ENCODE measurements at regions not wholly inside any gene's neighbourhood (a gene's known extent, or its start where the extent isn't known, plus 50 kb on each side); places are given as distances from the start of the nearest gene placed in this dataset.

DNA sequence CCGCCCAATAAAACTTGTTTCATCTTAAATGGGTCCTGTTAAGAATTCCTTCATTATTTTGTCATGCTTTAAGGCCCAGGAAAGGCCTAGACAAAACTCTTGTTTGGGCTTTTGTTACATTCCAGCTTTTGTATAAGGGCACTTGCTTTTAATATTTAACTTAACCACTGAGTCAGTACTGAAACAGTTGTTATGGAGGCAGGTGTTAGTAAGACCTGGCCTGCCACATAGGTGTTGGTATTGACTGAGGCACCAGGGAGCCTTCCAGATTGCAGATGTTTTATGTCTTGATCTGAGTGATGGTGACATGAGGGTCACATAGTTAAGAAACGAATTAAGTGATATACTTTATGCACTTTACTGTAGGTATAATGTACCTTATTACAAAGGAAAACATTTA, 274.9 kb upstream of the TGFBR2 start:
- no peak for DNase-seq (ENCODE audit: low read depth)

DNA sequence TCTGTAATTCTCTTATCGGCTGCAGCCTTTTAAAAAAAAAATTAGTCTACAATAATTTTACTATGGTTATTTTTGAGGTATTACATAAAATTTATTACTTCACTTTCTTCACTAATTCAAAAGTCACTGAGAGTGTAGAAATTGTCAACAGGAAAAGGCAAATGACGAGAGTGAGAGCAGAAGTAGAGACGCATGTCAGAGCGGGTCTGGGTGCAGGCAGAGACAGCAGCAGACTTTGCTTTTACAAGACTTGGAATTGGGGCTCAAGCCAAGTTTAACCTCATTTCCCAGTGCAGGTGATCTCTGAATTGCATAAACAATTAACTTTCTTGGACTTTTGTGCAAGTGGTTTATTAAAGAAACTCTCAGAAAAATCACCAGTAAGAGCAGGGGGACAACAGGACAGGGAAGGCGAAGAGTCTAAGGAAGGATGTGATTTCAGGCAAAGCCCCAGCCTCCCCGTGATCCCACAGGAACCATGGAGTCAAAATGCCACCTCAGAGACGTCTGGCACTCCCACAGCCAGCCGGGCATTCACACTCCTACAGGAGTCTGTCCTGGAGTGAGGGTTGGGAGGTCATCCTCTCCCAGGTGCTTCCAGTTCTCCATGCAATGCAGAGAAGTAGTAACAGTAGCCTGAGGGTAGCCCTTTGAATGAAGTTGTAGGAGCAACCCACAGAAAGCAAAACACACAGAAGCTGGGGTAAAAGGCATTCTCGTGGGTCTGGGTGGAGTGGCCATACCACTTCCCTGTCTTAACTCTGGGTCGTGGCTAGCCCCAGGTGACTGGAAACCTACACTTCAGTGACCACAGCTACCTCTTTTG, 274.0 kb upstream of the TGFBR2 start:
- DNase-seq (ENCODE audit: low read depth), result no peak

DNA sequence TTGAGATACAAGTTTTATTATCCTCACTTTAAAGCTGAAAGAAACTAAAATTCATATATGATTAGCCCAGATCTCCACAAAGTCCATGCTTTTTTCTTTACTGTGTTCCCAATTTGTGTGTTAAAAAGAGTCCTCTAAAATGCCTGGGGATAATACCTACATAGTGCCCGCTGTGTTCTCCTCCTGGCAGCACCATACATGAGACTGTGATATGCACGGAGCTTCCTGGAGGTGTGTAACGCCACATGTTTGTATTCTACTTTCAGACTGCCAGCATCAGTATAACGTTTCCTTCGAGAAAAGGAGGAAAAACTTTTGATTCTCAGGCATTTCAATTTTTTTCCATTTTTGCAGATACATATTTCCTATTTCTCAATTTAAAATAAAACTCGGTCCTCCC, 273.3 kb upstream of the TGFBR2 start:
- no peak for DNase-seq (ENCODE audit: low read depth)

DNA sequence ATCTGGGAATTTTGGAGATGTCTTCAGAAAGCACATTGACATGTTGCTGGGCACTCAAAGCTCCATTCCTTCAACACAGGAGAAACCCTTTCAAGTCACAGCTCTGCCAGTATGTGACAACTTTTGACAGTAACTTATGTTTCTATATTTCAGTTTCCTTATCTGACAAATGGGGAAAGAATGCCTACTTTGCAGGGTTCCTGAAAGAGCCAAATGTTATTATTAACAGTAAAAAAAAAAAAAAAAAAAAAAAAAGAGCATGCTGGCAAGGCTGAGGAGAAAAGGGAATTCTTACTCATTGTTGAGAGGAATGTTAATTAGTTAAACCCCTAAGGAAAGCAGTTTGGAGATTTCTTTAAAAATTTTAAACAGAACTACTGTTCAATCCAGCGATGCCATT, 272.5 kb upstream of the TGFBR2 start:
- DNase-seq (ENCODE audit: low read depth), result peak; percentile 75

DNA sequence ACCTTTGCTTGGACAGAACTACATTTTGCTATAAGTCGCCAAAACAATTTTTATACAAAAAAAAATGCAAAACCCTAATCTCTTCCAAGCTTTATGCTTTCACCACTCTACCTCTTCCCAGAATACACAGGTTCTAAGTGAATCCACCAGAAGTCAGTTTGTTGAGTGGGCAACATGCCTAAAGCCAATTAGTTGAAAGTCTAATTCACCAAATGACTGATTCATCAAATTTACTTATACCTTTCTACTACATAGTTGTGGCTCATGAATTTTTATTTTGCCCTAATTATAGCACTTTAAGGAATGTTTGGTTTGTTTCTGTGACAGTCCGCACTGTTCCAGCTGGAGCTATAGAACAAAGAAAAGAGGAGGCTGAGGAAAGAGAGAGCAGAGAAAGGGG, 265.9 kb upstream of the TGFBR2 start:
- DNase-seq (ENCODE audit: low read depth), result no peak

DNA sequence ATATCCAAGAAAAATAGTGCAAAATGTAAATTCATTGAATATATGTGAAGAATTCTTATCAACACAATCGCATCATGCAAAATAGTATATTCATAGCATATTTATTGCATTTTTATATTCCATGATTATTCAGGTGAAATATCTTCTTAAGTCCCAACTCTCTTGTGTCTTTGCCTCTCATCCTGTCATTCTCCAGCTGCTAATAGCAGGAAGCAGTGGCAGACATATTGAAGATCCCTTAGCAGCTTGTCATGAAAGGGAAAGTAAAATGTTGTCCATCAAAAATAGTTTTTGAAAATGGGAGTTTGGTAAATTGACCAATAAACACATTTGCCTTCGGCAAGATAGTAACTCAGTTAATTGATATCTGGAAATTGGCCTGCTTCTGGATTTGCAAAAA, 265.3 kb upstream of the TGFBR2 start:
- DNase-seq (ENCODE audit: low read depth), result no peak

DNA sequence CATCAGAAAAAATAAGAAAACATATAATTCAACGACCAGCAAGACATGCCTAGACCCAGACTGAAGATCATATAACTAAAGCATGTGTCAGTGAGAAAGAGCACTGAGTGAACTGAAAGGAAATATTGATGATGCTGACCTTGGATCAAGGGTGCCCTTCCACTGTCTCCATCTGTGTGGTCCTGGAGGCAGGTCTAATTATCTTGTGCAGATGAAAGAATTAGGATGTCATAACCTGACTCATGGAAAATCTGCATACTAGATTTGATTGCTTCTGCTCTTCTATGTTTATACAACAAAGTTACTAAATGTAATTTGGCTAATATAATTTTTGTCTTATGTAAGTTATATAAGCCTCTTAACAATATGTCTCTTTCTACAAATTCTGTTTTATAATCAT, 264.6 kb upstream of the TGFBR2 start:
- DNase-seq (ENCODE audit: low read depth), result peak; percentile 11

DNA sequence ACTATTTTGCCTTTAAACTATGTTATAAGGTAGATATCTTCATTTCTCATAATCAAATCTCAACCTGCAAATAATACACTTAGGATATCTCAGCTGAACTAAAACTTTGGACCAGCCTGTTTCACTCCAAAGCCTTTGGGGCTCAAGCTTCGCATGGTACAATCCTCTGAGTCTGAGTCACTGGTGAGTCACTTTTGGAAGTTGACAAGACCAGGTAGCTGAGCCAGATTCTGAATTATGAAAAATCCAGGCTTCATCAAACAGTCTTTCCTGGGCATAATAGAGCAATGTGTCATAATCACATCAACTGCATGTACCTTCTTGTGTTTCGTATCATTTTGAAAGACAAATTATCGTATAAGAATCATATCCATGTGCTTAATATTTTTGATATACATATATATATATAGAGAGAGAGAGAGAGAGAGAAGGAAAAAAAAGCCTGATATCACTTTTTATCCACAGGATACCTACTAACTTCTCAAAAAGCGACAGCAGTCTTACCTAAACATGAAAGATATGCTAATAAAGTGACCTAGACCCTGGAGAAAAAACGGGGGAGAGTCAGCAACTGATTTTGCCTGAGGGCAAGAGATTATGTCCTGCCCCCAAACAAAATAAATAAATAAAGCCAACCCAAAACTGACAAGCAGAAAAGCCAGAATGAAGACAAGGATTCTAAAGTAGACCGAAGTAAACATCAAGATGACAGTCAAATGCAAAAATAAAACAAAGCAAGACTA, 263.9 kb upstream of the TGFBR2 start:
- DNase-seq (ENCODE audit: low read depth), result peak; percentile 90

DNA sequence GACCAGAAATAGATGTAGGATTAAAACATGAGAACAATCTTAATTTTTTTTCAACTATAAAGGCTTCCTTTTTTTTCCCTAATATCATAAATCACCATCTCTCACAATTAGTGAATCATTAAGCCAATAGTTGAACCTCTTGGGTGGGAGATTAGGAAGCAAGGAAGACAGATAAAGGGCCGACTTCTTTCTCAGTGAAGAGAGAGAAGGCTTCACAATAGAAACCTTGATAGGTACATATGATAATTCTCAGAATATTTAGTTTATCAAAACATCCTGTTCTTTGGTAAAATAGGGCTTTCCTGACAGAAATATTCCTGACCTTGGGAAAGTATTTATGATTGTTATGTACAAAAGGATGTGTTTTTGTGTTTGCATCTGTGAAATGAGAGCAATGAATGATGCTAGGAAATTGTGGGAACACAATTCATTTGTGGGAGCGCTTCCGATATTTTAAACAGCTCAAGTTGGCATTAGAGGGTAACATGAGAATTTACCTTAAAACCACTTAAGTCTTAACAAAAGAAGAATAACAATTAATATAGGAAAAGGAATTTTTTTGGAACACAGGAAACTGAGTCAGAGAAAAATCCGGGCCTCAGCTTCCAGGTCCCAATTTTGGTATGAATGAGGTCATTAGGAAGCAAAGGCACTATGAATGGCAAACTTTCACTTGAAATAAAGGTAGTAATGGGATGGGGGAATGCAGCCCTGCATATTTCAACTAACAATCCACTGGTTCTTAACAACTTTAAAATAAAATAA, 263.2 kb upstream of the TGFBR2 start:
- DNase-seq (ENCODE audit: low read depth), result no peak

DNA sequence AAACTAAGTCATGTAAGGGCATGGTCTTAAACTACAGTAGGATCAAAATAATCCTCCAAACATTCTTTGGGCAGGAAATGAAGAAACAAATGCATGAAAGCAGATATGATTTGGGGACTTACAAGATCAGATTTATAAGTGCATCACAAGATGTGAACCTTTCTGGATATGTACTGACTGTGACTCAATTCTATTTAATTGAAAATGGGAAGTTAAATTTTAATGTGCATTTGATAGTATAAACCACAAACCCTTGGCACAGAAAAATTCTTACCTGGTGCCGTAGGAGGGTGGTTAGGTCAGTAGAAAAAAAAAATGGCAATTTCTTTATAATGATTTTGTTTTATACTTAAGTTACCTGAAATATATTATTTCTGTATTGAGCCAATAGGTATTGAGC, 262.5 kb upstream of the TGFBR2 start:
- no peak for DNase-seq (ENCODE audit: low read depth)

DNA sequence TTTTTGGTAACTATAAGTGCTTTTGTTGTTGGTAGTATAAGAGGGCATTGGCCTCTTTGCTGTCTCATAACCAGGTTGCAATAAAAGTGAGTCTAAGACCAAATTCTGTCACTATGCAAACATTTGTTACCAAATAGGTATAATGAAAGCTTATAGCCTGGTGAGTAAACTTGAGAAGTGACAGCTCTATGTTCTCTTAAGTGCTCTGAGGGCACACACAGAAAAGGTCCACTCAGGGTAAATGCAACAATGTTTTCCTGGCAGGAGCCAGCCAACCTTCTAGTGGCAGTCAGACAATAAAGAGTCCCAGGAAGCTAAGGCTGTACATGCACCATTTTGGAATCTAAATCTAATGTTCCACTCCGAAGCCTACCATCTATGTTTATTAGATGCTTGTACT, 262.1 kb upstream of the TGFBR2 start:
- DNase-seq (ENCODE audit: low read depth), result no peak

DNA sequence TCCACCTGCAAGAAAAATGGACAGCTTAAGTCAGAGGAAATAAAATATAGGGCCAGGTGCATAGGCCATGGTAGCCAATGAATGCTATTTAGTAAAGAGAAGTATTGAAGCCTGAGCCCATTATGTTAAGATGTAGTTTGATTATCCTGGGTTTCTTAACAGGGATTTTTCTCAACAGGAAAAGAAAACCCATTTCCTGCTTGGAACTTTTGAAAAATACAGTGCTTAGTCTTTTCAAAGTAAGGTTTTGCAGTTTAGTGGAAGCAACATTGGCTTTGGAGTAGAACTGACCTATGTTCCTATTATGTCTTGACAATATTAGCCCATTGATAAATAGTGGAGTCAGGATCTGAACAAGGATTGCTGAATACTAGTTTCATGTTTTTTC, 259.5 kb upstream of the TGFBR2 start:
- DNase-seq (ENCODE audit: low read depth), result no peak

DNA sequence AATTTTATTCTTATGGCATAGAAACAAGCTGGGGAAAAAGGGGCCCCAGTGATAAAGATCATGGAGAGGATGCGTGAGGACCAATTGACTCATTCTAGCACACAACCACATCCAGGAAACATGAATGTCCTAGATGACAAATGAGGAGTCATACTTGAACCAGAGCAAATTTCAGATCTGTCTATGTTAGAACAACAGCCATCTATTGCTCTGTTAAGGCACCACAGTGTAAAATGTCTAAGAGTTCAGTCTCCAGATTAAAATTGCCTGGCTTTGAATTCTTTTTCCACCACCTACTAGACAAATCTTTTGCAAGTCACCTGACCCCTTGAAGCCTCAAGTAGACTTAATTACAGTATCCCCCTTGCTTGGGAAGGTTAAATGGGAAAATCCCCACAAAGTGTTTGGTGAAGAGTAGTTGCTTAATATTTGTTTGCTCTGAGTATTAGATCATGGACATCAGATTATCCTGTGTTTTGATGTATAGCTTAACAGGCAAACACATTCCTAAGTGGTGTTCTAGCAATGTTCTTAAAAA, 258.7 kb upstream of the TGFBR2 start:
- DNase-seq (ENCODE audit: low read depth), result peak; percentile 93

DNA sequence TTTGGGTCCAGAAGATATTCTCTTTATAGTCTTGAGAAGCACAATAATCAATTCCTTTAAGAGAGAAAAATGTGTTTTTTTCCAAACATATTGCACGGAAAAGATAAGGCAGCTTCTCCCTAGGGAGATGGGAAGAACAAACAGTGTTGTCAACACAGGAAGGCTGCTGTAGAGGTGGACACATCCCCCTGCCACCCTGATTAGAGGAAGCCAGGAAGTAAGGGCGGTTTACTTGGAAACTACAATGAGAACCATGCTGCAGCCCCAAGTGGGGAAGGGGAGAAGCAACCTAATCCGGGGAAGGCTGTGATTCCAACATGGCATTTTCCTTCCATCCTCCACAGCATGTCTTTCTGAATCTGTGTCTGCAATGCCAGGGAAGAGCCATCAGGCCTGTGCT, 256.9 kb upstream of the TGFBR2 start:
- DNase-seq (ENCODE audit: low read depth), result no peak

DNA sequence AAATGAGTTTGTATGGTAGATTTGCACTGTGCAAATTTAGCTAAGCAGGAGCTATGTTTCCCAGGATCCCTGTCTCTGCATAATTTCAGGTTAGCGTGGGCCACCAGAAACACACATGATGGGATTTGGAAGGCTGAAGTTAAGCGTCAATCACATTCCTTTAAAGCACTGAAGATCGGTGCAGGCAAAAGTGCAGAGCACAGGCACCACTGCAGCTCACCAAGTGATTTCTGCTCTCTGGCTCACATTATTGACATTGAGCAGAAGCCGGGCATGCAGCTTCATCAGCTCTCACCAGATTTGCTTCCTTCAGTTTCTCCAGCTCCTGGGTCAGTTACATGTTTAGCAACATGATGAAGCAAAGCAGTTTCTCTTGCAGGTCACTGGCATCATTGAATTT, 256.4 kb upstream of the TGFBR2 start:
- DNase-seq (ENCODE audit: low read depth), result no peak

DNA sequence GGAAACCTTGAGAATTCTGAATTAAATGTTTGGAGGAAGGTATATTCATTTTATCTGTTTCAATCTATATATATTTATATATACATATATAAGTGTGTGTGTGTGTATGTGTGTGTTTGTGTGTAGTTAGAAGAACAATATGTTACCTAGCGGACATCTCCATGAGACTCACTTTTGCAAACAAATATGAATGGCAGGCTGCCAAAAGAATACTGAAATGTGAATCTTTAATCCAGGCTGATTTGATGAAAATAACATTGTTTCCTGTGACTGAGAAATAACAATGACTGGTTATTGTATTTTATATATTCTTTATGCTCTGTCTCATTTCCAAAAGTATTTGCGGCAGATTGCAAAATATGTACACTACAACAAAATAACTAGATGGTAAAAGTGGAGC, 255.5 kb upstream of the TGFBR2 start:
- DNase-seq (ENCODE audit: low read depth), result no peak

DNA sequence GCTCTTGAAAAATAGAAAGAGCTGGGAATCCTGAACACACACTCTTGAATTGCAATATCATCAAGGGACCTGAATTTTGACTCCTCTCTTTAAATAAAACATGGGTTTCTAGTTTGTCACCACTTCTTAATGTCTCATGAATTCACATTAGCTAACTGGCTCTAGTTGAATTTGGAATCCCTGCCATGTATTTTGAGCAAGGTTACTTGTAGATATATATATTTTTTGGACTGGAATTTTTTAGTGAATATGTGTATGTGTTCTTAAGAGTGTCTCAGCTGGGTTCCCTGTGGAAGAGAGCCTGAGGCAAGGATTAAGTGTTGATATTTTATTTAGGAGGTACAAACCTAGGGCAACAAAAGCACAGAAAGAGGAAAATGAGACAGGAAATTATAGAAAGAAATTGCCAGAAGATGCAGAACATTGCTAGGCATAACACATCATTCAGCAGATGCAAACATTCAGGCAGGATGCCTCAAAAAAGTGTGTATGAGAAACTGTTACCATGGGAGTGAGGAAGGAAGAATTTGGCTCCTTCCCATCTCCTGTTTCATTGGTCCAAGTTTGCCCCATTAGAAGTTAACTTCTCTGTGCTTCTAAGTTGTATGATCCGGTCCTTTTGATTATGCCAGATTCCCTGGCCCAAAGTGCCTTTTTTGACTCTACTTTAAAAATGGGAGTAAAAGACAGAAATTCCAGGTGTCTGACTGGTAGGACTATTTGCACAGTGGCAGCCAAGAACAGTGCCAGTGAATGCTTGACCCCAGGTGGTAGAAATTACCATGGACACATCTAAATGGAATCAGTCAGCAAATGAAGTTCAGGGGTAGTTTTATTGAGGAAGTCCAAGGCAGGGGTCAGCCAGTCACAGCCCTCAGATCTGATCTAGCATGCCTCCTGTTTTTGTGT, 253.7 kb upstream of the TGFBR2 start:
- peak; percentile 24 for DNase-seq (ENCODE audit: low read depth)

DNA sequence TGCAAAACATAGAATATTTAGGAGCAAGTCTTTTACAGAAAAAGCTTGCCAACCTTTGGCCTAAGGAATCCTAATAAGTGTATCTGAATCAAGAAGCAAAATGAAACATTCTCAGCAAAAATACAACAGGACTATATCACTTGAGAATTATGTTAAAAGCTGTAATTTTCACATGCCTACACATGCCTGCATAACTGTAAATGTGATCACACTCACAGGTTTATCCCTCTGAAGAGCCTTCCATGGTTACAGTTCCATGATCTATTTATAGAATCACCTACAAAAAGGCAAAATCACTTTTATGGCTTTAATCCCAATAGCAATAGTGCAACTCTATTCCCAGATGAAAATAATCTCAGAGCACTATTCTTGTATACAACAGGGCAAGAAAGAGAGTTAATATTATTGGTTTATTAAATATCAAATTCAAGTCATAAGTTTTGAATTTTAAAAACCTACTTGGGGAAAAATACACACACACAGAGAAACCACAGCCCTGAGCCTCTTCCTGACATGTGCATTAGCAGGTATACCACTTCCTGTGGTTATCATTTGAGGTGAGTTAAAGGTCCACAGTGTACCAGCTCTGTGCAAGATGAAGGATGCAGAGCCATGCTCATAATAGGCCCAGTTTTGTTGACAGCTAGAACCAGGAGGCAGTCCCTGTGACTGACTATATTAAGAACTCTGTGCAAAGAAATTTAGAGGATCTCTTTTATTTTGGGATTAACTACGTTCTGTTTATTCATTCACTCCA, 252.5 kb upstream of the TGFBR2 start:
- no peak for DNase-seq (ENCODE audit: low read depth)

DNA sequence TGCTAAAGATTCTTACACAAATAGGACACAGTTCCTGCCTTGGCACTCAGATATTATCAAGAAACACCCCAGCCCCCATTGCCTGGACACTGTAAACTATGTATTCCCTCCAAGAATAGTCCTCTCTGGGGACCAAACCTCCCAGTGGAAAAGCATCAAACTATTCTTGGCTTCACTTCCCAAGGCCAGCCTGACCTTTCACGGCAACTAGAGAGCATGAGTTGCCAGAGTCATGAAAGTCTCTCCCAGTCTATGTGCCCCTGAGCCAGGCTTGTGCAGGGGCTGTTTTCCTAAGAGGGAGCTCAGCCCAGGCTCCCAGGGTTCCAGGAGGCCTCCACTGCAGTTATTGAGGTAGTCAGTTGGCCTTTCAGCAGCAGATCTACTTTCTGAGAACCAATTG, 251.9 kb upstream of the TGFBR2 start:
- no peak for DNase-seq (ENCODE audit: low read depth)

DNA sequence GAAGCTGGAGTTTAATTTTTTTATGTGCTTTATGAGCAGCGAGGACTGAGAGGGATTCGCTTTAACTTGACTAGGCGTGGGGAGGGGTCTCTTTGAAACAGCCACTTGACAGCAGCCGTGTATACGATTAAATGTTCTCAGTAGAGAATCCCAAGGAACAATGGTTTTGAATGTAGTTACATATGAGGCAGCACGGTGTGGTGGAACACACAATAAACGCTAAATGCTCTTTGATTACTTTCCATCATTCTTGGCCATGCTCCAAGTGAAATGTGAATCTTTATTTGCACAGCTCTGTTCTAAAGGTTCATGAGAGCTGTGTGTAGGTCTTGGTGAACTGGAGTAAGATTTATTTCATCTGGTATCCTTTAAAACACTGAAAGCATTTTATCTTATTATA, 251.4 kb upstream of the TGFBR2 start:
- no peak for DNase-seq (ENCODE audit: low read depth)

DNA sequence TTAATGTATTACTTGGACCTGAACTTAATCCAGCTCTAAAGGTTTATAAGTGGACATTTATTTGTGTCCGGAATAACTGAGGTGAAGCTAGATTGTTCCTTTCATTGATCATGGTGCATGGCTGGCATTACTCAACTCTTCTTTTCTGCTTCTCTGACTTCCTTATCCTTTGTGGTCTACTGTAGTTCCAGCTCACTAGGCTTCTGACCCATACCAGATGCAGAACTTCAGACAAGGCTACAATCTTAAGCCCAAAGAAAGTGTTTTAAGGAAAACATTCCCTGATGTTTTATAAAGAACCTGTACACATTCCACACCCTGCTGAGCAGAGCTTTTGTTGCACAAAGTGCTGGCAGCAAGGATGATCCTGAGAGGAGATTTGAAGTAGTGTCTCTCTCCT, 250.8 kb upstream of the TGFBR2 start:
- no peak for DNase-seq (ENCODE audit: low read depth)
